Stimulated activated CD4-positive, alpha-beta T cell treated with anti-CD3 and anti-CD28 coated beads, Interleukin-15, amount 100 ng/mL, for 48 hours (primary cell): ENCODE measurements at regions not wholly inside any gene's neighbourhood (a gene's known extent, or its start where the extent isn't known, plus 50 kb on each side); places are given as distances from the start of the nearest gene placed in this dataset.

Source experiments
- DNase-seq, 2 donors: peaks; one replicate each; pipeline ENCODE4 v3.0.0-alpha.2; 2020; ENCODE audit warnings: low read depth in 2 of 2

DNA sequence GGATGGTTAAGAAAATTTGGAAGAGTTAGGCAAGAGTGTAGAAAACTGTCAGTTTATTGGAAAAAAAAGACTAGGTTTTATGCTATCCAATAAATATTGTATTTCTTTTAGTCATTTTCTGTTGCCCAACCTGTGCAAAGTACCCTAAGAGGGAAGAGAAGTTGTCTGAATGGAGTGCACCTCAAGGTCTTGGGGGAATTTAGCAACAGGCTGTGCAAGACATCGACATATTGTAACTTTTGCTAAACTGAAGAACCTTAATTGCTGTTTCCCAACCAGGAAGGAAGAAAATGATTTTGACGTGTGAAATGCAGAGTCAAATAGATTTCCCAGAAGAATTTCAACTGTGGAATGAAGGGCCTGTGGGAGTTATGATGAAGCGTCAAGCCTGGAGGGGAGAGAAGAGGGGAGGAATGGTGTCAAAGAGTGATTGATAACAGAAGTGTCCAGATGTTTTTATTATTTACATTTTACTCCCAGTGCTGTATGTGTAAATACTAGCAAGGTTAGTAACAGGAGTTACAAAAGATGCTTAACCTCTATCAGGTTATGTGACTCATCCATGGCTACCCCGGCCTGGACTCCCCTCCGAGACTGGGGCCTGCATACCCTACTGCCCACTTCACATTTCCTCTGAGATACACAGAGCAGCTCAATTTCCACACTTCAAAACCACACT, 246.8 kb downstream of the MYLK4 start:
- DNase-seq = no peak

DNA sequence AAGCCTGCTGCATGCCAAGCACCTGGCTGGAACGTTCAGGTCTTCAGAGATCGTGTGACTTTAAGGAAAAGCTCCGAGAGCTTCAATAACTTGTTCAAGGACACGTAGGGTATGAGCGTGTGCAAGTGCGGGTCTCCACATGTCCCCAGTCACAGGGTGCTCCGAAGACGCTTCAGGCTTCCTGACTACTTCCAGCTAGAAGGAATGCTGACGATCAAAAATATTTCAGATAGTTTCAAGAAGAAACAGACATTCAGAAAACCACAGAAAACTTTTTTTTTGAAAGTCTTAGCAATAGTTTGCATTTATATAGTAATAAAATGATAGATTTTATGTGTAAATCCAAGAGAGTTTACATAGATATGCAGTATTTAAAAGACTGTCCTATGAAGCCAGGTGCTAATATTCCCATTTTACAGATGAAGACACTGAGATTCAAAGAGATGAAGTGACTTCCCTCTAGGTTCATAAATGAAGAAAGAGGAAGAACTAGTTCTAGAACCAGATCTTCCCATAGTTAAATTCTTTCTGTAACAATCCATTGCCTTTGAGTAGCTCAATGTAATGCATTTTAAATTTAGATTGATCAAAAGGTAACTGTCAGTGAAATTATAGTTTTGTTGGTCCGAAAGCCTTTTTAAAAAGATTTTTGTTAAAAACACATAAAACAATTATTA, 247.6 kb downstream of the MYLK4 start:
- no peak for DNase-seq

DNA sequence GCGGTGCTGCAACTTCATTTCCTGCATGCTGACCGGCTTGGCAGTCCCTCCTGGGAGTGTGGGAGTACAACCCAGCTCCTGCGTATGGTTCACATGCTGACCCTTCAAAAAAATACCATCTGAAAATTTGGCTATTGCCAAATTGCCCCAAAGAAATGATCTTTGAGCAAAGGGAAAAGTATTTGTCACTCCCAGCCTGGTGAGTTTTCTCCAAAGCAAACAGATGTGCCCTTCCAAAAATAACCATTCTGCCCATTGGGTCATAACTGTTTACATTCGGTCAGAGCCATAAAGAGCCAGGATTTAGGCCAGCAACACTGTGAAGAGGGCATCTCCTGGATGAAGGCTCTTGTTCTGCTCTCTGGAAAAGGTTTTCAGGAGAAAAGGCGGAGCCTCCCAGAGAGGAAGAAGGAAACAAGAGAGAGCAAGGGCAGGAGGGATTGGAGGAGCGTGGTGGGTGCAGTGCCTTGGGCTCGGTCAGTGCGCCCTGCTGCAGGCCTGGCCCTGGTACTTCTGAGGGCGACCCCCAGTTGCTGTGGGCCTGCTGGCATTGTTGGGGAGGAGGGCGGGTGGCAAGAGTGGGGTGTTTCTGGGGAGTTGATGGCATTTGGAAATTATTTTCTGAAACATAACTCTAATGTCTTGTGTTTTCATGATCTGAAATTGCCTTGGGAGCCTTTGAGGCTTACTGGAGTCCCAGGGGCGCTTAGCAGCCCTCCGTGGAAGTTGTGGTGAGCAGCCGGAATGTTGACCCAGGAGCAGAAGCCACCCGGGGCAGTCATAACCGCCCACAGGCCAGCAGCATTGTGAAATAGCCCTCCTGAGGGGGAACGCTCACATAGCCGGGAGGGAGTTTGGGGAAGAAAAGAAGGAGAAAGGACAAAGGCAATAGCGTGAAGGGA, 248.4 kb downstream of the MYLK4 start:
- no peak for DNase-seq

DNA sequence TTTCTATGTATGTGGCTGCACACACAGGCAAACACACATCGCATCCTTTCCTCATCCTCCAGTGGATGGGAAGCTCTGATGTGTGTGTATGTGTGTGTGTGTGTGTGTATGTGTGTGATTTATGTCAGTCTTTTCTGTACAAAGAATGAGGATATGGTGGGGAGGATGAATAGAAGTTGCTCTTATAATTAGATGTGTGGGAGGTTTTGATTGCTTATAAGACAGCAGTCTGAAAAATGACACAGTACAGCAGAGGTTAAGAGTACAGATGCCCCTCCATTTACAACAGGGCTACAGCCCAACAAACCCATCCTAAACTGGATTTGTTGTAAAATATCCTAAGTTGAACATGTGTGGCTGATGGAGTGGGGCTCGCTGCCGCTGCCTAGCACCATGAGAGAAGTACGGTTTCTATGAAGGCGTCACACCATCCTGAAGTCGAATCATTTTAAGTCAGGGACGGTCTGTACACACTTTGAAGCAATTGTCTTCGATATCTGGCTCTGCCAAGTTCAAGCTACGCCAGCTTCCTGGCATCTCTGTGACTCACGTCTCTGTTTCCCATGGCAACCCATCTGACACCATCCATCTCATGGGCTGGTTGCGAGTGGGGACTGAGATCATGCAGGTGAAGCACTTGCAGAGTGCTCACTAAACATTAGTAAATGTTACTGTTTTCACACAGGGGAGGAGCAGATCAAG, 252.6 kb downstream of the MYLK4 start:
- DNase-seq = no peak

DNA sequence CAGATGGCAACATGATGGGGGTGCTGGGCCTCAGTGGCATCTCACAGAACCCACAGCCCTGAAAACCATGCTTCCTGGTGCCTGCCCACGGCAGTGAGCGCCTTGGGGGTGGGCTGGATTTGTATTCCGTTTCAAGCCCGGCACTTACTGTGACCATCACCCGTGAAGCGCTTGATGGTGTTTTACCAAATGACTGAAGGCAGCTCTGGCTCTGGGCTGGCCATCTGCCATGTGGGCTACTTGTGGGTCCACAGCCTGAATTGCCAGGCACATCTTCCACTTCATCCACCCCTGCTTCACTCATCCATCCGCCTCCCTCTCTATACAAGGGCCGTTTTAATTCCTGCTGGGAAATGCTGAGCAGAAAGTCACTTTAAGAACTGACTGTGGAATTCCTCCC, 250.9 kb upstream of the GMDS start:
- no peak for DNase-seq

DNA sequence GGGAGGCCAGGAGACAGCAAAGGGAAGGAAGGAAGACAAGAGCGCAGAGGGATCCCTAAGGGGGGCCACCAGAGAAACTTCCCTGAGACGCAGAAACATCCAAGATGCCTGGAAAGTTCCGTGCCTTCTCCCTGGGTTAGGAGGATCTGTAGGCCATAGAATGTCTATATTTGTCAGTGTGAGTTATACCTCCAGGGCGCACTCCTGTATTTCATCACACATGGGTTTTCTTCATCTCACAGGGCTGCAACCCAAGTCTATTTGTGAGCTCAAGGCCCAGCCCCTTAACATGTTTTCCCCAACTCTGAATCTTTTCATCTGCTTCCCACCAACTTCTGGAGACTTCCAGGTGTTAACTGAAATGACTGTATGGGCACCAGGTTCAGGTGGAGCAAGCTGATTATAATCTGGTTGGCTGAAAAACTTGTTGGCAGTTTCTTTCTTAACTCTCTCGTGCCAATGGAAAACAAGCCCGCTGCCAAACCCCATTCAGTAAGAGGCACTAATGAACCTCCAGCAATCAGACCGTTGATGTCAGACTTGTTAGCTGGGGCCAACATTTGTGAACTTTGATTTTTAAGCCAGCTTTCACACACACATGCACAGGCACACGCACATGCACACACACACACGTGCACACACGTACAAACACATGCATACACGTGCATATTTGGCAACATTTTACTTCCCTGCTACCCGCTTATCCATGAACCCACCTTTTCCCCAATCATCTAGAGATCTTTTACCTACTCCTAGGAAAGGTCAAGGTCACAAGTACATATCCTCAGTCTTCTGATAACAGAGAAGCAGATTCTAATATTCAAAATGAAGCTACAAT, 247.5 kb upstream of the GMDS start:
- DNase-seq = no peak

DNA sequence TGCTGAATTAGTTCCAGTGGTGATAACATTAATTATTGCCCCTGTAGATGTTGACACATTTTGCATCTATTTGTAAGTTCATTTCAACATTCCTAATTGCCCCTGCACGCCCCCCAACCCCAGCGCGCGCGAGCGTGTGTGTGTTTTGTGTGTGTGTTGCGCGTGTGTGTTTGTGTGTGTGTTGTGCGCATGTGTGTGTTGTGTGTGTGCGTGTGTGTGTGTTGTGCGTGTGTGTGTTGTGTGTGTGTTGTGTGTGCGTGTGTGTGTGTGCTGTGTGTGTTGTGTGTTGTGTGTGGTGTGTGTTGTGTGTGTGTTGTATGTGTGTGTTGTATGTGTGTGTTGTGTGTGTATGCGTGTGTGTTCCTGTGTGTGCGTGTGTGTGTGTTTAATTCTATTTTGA, 245.7 kb upstream of the GMDS start:
- no peak for DNase-seq

DNA sequence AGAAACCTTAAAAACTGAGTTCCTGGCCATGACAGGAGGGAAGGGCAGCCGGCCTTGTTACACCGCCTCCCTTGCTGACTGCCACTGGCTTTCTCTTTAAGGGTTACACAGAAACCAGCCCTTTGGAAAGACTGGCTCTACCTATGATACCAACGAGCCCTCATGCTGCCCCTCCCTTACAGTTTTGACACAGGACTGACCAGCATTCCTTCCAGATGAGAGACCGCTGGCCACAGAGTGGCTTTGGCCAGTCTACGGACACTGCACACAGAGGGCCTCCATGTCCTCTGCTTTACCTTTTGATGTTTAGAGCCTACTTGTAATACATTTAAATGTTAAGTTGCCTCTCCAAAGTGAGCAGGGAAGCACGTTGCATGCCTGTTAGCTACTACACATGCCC, 243.2 kb upstream of the GMDS start:
- DNase-seq = no peak

DNA sequence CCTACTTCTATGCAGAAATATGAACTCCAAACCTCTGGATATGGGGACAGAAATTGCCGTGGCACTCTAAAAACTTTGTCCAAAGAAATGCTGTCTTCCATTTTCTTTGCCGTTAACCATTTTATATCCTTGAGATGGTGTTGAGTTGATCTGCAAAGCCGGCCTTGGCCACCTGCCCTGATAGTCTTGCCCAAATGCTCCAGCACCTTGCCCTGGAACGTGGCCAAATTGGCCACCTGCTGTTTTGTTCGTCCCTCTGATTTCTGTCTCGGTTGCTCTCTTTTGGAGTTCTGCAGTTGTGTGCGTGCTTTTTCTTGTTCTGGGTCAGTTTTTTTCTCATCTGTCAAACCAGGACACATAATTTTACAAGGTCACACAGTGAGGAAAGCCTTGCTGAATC, 239.7 kb upstream of the GMDS start:
- DNase-seq = no peak

DNA sequence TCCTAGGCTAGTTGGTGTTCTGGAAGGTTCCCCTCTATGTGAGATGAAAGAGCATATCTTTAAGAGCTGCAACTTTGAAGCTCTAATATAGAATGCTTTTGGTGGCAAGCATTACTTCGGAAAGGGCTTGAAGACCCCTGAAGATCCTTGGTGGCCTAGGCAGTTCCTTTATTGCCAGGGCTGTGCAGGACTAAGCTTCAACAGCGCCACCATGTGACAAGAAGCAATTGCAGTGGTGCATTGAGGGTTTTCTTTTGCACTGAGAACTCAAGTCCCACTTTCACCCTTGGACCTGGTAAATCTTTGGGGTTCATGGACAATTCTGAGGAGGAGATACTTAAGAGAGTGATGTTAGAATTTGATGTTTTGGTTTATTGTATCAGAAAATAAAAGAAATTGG, 237.4 kb upstream of the GMDS start:
- no peak for DNase-seq

DNA sequence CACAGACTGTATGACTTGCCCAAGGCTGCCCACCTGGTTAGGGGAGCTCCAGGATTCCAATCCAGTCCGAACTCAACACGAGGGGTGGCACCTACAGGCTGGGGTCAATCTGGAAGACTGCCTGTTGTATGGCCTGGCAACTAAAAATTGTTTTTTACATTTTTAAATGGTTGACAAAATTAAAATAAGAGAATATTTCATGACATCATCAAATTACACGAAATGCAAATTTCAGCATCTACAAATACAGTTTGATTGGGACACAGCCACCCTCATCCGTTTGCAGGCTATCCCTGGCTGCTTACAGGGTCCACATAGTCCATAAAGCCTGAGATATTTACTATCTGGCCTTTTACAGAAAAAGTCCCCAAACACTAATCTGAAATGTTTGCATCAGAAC, 235.9 kb upstream of the GMDS start:
- DNase-seq = no peak

DNA sequence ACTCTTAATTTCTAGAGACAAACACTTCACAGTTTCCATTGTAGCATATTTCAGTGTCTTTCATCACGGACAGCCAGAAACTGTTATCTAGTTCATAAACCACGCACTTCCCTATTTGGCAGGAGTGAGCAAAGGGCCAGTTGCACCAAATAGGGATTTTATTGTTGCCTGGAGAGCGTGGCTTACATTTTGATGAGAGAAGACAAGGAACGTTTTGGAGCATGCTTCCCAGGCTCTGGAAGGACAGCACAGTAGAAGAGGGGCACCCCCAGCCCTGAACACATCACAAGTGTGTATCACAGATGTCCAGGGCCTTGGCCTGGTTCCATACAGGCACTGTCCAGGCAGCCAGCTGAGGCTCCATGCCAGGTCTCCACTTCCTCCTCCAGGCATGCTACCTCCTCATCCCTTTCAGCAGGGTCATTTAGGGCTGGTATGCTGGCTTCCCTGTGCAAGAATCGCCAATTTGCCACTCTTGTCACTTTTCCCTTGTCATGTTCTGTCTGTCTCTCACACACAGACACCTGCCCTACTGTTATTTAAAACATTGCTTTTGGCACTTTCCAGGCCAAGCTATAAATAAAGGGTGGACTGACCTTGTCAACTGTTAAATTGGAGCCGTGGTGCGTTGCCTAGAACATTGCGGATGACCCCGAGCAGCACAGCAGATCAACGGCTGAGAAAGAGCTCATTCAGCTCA, 235.0 kb upstream of the GMDS start:
- no peak for DNase-seq

DNA sequence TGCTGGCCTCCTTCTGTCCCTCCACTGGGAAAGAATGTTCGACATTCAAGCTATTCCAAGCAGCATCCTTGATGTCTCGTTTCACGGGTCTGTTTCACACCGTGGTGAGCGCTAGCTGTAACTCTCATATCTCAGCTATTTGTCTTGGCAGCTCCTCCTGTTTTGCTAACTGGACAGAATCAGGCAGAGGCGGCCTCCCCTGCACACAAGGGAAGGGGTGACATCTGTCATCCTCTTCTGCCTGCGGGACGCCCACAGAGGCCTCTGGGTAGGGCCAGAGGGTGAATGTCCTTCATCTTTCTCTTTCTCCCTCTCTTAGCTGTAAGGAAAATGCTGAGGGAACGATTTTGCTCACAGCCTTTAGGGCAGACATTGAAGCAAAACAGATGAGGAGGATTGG, 232.8 kb upstream of the GMDS start:
- no peak for DNase-seq

DNA sequence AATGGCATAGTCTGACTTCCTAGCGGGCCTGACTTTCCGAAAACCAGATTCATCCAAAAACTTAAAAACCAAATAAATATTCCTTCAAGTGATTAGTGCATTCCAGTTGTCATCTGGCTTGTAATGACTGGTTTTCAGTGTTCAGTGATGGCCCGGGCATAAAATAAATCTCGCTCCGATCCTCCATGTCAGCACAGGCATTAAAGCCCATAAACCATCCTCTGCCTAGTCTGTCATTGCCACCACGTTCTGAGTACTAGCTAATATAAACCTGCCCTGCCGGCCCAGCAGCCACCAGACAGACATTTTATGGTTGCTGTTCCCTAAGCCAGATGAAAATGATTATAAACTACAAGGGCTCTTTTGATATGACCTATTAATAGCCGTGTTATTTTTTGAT, 232.3 kb upstream of the GMDS start:
- DNase-seq = no peak

DNA sequence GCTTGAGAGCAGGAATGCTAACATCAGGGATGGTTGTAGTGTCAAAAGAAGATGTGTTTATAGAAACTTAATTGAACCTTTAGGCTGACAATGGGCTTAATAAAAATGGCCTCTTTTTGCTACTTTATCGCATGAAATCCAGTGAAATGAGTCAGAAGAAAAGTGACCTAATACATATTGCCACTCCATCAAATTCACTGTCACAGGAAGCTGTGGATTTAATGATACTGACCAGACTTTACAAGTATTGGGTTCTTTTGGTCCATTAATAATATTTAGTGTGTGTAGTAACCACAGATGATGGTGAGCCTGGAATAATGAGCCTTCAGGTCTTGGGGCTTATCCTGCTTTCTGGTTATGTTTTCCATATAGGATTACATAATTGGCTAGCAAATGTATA, 231.8 kb upstream of the GMDS start:
- DNase-seq = no peak

DNA sequence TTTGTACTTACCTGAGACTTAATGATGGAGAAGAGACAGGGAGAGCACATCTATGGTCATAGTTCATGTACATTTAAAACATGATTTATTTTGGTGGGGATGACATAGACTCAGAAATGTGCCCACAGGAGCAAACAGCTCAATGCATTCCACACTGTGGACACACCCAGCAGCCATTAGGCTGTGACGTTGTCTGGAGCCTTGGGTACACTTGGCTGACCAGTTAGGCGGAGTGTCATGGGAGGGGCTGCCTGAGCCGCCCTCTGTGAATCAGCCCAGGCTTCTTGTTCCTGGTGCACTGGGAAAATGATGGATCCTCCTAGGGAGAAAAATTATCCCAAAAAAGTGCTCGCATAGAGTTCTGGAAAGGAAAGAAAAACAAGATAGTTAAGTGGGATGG, 231.0 kb upstream of the GMDS start:
- DNase-seq = no peak

DNA sequence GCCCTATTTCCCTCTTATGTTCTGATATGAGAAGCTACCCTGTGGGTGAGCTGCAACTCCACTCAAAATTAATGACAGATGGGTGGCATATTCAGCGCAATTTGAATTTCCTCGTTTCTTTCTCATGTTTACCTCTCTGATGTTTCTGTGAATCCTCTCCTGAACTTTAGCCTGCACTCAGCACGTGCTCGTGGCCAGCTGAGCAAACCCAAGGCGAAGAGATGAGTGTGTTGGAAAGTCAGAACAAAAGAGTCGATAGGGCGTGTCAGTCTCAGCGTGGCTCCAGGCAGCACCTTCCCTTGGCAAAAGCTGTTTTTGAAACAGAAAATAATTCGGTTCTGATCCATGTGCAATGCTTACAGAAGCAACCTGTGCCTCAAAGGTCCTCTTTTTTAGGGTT, 226.1 kb upstream of the GMDS start:
- DNase-seq = no peak

DNA sequence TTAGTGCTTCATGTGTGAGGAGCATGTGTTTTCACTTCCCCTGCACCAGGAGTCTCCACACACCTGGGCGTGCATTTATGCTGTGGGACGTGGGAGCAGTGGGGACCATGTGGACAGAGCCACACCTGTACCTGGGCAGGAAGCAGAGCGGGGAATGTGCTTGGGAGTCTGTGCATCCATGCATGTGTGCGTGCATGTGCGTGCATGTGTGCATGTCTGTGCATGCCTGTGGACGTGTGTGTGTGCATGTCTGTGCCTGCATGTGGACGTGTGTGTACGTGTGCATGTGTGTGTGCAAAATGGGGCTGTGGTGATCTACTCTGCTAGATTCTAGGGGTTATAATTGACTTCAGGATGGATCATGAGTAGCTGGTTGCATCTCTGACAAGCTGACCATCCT, 224.0 kb upstream of the GMDS start:
- no peak for DNase-seq

DNA sequence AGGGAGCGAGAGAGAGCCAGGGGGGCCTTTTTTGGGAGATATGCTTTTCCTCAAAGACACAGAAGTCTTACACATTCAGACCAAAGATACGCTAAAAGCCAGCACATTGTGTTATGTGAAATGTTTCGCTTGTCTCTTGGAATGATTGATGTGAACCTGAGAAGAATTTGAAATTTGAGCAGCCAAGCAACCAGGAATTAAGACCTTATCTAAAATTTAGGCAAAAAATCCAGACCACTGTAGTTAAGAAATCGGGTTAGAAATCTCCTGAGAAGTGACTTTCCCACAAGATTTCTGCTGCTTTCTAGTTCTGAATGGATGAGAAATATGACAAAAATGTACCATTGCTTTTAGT, 223.2 kb upstream of the GMDS start:
- DNase-seq = no peak

DNA sequence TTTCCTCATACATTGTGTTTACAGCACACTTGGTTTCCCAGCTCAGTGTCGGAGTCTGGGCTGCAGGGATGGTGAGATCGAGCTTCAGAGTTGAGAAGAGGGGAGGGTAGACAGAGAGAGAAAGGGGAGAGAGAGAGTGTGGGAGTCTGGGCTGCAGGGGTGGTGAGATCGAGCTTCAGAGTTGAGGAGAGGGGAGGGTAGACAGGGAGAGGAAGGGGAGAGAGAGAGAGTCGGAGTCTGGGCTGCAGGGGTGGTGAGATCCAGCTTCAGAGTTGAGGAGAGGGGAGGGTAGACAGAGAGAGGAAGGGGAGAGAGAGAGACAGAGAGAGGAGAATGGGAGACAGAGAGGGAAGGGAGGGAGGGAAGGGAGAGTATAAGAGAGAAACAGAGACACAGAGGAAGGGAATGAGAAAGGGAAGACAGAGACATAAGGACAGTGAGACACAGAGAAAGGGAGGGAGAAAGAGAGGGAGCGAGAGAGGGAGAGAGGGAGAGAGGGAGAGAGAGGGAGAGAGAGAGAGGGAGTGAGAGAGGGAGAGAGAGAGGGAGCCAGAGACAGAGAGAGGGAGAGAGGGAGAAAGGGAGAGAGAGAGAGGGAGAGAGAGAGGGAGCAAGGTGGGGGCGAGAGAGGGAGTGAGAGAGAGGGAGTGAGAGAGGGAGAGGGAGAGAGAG, 222.7 kb upstream of the GMDS start:
- no peak for DNase-seq
